HG03354 (cell line): ENCODE measurements at regions not wholly inside any gene's neighbourhood (a gene's known extent, or its start where the extent isn't known, plus 50 kb on each side); places are given as distances from the start of the nearest gene placed in this dataset.

ENCODE experiments used
- ATAC-seq: cut with Tn5 transposase; IDR thresholded peaks from one replicate; pipeline ENCODE4 v1.9.1; 2021; ENCODE audit warnings: mild to moderate bottlenecking; ENCODE audit not compliant: unreplicated experiment, poor library complexity, severe bottlenecking

DNA sequence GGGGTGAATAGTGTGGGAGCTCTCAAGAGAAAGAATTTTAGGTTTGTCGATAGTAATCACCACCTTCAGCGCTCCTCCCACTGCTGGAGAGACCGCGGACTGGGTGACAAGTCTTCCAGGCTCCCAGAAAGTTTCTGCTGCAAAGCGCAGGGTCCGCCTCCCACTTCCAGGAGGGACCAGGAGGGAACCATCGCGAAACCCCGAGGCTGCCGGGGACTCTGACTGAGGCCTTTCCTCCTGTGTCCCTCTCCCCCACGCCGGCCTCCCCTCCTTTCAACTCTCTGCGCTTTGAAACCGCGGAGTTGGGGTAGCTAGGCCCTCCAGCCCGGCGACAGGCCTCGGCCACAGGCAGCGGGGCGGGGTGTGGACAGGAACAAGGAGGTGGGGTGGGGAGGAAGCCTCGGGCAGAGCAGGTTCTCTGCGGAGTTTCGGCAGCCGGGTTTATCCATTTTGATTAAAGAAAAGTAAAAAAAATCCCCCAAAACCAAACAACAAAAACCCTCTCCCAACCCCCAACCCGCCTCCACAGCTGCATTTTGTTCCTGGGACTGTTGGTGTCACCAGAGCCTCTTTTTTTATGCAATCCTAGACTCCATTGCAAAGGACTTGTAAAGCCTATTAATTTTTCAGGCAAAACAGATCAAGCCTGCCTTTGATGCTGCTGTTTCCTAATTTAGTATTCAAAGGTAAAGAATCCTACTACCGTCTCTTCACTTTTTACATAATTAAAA is 157.2 kb downstream of the TM9SF2 start:
- ATAC-seq, result peak; percentile 53

DNA sequence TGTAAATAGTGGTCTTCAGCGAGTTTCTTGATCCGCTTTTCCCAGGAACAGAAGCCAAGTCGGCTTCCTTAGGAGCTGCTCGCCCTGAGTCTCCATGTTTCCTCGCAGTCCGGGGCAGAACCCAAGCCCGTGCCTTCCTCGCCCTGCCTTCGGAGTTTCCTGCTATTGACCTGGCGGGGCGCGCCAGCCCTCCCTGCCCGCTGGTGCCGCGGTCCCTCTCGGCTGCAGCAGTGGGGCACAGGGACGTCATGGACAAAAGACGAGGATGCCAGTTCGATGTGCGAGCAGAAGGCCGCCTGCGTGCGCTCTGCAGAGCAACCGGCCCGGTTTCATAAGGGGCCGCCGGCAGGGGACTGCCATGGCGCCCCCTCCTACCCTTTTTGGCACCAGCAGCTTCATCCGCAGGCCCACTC is 156.6 kb downstream of the TM9SF2 start:
- peak; percentile 27 for ATAC-seq

DNA sequence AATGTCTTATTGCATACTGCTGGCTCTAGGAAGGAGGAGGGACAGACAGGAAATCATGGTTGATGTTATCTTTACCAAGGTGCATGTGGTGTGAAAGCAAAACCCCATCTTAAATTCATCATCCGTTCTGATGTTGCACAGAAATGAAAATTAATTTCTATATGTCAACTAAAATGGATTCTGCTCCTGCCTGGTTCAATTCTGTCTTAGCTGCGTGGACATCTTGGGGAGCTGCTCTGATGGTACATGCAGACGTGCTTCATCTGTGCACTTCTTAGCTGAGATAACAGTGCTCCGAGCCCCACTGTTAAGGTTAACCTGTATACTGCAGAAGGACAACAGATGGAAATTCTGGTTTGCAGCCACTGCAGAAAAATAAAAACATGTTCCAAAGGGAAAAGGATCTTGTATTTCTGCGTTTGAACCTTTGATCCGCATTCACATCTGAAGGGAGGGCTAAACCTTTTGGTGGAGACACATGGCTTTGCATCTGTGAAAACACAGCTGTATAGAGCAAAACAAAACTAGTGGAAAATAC is 155.6 kb downstream of the TM9SF2 start:
- ATAC-seq, result no peak

DNA sequence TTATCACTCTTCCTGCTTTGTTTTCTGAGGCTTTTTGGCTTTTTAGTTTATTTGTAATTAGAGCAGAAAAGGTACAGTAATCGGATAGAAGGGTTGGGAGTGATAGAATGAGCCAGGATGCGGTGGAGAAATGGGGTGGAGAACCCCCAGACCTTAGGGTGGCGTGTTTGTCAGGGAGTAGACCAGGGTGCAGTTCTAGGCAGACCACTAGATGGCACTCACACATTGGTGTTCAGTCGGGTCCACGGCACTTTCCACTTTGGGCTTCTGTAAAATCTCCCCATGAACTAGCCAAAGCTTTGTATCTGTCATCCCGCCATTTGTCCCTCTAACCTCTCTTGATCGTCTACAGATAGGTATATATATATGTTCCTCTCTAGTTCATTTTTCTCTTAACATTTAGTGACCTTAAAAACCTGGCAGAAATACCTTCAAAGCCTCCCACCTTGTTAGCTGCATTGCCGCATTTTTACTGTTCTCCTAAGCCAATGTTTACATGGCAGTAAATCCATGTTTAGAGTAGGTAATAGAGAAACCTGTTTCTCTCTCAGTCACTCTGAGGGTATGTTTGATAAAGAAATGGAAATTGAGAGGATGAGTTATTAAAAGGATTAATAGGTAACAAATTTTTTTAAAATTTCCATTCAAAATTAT is 154.9 kb downstream of the TM9SF2 start:
- peak; percentile 72 for ATAC-seq

DNA sequence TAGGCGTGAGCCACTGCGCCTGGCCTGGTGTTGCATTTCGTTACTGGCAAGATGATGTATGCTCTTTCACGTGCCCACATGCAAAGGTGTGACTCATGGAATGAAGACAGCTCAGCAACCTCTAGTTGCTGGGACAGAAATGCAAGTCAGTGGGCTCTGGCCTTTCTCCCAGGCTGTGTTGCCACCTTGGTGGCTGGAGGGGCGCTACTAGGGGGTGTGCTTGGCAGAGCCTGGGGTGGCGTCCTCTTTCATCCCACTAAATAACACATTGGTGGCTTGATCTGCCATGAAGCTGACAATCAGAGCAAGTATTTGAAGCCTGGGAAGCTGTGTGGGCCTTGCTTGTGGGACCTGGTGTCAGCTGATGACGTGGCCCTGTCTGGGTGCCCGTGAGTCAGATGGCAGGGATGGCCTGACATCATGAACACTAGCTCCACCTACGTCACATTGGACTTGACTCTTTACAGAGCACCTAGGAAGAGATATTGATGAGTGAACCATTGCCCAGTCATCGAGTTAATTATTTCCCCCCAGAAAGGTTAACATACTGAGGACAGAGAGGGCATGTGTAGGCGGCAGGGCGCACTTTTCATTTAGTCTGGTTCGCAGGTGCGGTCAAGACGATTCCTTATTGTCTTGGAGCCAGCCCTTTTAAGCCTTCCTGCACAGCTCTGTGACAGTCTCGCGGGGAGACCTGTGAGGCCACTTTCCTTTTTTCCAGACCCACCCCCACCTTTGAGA is 154.2 kb downstream of the TM9SF2 start:
- ATAC-seq, result peak; percentile 48

DNA sequence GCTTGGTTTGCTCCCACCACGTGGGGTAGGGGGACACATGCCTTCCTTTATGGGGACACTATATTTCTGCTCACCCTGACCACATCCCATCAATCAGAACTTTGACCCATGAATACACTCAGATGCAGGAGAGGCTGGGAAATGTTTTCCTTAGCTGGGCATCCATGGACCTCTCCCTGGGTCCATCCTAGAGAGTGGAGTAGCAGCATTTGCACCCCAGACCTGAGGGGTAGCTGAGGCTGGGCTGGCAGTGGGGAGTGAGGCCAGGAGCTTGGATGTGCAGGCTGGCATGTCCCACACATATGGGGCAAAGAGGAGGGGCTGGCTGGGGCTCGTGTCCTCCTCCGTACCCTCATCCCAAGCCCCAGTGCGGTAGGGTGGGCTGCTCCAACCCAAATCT is 152.8 kb downstream of the TM9SF2 start:
- no peak for ATAC-seq

DNA sequence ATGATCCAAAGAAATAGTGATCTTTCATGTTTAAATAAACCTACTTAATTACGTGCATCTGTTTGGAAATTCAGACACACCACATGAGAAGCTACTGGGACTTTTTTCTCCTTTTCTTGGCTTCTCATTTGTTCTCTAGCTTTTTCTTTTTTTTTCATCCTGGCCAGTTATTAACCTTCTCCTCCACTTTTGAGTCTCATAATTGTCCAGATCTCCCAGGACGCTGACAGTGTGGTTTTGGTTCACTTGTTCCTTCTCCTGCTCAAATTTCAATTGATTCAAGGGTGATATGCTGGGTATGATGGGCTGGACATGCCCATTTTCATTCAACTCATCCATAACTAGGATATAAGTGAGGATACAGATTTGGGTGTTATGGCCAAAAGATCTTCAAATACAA is 152.3 kb downstream of the TM9SF2 start:
- ATAC-seq, result no peak

DNA sequence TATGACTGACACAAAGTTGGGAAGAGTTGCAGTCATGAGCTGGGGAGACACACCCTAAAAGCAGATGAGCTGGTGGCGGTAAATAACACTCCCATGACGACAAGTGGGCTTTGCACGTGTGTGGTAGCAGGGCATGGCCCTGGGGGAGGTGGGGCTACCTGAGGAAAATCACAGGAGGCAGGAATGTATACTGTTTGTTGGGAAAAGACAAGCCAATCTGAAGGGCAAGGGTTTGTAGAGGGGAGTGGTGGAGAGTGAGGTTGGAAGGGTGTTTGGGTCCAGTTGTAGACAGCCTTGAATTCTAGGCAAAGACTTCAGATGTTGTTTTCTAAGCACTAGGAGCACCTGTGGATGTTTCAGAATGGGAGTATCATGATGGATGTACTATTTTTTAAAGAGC is 151.6 kb downstream of the TM9SF2 start:
- no peak for ATAC-seq

DNA sequence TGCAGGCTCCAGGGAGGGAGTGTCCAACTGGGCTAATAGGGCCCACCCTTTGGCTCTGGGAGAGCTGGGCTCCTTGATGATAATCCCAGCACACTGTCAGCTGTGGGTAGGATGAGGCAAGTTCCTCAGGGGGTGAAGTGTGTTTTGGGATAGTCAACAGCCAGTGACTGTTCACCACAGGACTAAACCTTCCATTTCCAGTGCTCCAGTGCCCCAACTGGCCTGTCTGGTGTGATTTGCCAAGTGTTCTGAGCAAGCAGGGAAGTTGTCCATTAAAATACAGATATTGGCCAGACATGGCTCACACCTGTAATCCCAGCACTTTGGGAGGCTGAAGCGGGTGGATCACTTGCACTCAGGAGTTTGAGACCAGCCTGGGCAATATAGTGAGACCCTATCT is 150.9 kb downstream of the TM9SF2 start:
- ATAC-seq, result no peak

DNA sequence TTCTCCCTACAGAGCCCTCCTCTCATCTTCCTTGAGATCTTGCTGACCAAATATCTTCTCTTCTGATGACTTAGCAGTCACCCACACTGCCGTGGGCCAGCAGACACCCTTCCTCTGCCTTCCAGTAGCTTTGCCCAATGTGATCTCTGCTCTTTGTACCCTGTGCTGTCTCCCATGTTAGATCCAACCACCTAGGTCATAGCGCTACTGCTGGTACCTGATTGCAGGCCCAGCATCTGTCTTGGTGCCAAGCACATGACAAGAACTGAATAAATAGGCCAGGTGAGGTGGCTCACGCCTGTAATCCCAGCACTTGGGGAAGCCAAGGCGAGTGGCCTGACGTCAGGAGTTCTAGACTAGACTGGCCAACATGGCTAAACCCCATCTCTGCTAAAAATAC is 149.7 kb downstream of the TM9SF2 start:
- ATAC-seq, result no peak

DNA sequence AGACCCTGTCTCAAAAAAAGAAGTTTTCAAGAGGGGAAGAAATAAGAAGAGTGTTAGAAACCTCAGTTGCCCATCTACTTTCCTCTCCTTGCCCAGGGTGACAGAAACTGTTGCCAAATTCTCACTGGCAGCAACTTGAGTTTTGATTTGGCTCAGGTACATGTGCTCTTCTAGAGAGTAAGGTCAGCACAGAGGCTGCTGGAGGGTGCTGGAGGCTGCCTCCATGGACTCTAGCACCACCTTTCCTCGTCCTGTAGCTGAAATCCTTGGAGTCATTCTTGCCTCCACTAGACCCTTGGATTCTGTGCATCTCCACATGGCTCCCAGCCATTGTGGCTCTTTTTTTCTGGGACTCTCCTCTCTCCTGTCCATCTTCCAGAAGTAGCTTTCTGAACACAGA is 149.1 kb downstream of the TM9SF2 start:
- no peak for ATAC-seq

DNA sequence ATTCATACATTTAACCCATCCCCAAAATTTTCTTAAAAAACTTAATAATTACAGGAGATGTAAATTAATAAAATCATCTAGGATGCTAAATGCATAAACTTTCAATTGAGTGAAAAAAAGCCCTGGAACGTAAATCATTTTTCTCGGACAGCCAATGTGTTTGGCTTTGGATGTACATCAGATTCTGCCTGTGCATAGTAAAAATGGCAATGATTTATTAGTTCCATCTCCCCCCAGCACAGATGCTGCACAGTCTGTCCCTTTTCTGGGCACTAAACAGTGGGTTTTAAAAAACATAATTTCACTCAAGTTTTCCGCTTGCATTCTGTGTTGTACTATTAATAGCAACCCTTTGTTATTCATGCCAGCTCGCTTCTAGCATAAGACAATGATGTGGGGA is 147.7 kb downstream of the TM9SF2 start:
- no peak for ATAC-seq

DNA sequence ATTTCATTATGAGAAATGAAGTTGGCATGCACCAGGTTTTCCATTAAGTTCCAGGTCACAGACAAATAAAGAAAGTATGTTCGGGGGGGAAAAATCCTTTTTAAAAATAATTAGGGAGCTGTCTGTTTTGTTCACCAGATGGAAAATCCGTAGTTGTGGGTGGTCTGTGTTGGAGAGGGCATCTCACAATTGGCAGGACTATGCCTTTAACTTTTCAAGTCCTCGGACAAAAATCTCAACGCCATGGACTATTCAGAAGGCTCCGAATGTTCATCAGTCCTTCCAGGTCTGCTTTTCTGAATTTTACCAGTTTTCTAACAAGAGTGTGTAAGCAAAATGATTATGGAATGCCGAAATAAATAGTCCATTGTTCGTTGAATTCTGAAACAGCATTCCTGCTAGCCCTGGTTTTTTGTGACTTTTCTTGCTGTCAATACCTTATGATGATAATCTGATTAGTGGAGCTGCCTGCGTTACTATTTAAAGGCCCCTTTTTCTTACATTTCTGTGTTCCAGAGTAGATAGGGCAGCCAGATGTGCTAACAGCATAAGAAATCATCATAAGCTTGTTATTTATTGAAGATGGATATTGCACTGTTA is 146.9 kb downstream of the TM9SF2 start:
- no peak for ATAC-seq

DNA sequence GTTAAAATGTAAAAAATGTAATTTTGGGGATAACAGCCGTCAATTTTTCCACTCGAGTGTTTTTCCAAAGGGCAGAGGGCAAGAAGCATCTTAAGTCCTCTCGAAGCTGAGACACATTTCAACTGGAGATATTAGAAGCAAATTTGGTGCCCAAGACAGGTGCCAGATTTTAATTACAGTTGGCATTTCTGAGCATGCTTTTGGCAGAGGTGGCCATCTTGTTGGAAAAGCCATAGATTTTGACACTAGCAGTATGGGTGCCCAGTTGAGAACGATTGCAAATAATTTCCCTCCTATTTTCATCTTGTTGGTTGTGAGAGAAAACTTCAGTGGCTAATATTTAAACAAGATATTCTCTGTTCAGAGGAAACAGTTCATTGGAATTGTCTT is 146.3 kb downstream of the TM9SF2 start:
- ATAC-seq, result no peak

DNA sequence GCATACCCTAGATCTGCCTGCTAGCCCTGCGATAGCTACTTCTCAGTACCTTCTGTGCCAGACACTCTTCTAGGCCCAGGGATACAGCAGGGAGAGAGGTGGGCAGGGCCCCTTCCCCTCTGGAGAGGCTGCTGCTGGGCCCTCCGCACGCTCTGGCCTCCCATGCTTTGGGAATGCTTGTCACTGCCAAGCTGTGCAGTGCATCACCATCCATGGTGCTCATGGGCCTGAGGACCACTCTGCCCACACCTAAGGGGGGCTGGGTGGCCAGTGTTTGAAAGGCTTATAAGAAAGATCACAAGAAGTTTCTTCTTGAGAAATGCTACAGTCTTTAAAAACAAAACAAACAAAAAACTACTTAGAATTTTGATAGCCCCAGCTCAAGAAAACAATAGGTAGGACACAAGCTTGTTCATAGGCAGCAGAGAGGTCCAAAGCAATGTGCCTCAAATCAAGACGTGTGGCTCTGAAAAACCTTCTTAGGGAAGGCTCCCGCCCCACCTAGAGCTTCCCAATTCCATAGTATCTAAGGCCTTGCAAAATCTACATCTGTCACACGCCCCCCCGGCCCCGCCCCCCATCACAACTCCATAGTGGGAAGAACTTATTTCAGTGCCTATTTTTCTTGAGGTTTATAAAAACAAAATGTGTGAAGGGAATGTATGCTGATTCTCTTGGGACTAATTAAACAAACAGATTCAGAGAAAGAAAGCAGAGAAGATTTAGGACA is 145.8 kb downstream of the TM9SF2 start:
- ATAC-seq, result no peak

DNA sequence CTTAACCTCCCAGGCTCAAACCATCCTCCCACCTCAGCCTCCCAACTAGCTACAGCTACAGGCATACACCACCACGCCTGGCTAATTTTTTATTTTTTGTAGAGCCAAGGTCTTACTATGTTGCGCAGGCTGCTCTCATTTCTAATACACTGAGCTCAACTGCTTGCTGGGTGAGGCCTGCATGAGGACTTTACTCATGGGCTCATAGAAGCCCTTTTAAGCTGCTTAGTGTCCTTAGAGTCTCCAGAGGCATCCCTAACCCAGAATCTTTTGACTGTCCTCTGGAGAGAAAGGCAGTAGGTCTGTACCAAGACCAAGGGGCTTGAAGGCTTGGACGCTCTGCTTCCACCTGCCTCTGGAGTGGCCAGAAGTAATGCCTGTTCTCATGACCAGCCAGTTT is 141.6 kb downstream of the TM9SF2 start:
- no peak for ATAC-seq

DNA sequence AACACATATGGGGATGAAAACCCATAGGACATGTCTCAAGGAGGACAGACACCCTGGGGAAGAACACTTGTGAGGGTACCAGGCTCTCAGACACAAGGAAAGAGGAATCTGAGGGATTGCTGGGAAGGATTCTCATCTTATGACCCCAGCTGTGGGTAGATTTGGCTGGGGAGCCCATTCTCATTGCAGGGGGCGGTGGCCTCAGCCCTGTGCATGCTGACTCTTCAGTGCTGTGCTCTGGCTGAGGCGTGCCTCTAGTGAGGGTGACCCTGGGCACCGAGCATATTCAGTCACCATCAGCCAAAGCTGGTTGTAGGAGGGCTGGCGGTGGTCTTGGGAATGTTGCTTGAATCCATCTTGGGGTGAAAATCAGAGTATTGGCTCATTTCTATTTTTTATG is 140.7 kb downstream of the TM9SF2 start:
- no peak for ATAC-seq

DNA sequence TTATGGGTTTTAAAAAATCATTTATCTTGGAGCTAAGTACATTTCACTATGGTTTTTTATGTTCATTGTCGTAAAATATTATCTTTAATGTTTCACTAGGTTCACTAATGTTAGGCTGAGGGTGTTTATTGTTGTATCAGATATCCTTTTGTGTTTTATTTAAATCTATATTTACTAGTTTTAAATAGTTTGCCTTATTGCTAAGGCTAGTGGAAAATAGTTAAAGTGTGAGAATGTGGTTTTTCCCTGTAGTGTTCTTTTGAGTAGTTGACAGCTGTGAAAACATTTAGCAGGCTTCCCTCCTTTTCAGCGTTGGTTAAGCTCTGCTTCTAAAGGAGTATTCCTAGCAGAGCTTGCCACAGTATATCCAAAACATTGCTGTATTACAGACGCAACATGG is 139.0 kb downstream of the TM9SF2 start:
- no peak for ATAC-seq

DNA sequence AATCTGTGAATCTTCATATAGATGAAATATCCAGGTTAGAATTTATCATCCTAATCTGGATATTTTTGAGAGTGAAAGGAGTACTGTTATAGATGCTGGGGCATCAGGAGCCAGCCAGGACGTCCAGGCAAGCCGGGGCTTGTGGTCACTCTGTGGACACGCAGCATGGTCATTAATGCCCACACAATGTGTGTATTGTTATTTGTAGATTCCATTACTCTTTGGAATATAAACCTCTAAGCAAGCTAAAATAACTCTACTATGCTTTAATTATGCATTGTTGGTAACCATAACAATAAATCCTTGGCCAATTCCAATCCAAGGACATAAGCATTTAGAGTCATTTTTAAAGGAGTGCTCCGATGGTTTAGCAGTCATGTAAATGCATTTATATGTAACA is 137.9 kb downstream of the TM9SF2 start:
- no peak for ATAC-seq
